MCF 10A (cell line): ENCODE measurements at regions not wholly inside any gene's neighbourhood (a gene's known extent, or its start where the extent isn't known, plus 50 kb on each side); places are given as distances from the start of the nearest gene placed in this dataset.

Source experiments
- BruUV-seq: library from RNA; stranded (reverse); fragments of 400-500 nt; replicated peaks from 2 replicates; lab custom pipeline; 2021; lab: Mats Ljungman, UMichigan
- CTCF ChIA-PET: fragments of 300-600 bp; sonication (Branson Sonifier 250); formaldehyde crosslinking; extraction: SDS; loops from one replicate; lab custom pipeline; 2021; ENCODE audit warnings: antibody characterized with exemption, inconsistent platforms; lab: Yijun Ruan, JAX
- POLR2A ChIA-PET: fragments of 300-600, 350-650 bp; sonication (Branson Sonifier 250); formaldehyde crosslinking; extraction: SDS; loops from one replicate; lab custom pipeline; 2020; ENCODE audit warnings: antibody characterized with exemption, inconsistent platforms; lab: Yijun Ruan, JAX
- DNase-seq: peaks from one replicate; pipeline ENCODE4 v3.0.0-alpha.2; 2018; ENCODE audit not compliant: unreplicated experiment
- H3K27ac Mint-ChIP-seq: one replicate; pipeline ENCODE4 v1.8.0; 2022; ENCODE audit warnings: mild to moderate bottlenecking, low read depth, mixed read lengths; ENCODE audit not compliant: unreplicated experiment
- H3K27me3 Mint-ChIP-seq: one replicate; pipeline ENCODE4 v1.8.0; 2022; ENCODE audit warnings: mixed read lengths; ENCODE audit not compliant: insufficient read depth, unreplicated experiment
- H3K36me3 Mint-ChIP-seq: one replicate; pipeline ENCODE4 v1.8.0; 2022; ENCODE audit warnings: mild to moderate bottlenecking, moderate library complexity, mixed read lengths; ENCODE audit not compliant: insufficient read depth, unreplicated experiment
- H3K4me1 Mint-ChIP-seq: one replicate; pipeline ENCODE4 v1.8.0; 2022; ENCODE audit warnings: mixed read lengths; ENCODE audit not compliant: insufficient read depth, unreplicated experiment
- H3K4me3 Mint-ChIP-seq: one replicate; pipeline ENCODE4 v1.8.0; 2022; ENCODE audit warnings: mild to moderate bottlenecking, moderate library complexity, mixed read lengths; ENCODE audit not compliant: unreplicated experiment
- H3K9me3 Mint-ChIP-seq: one replicate; pipeline ENCODE4 v1.8.0; 2022; ENCODE audit warnings: mixed read lengths; ENCODE audit not compliant: unreplicated experiment
- intact Hi-C: fragments of 100-400 bp; cut with micrococcal nuclease; formaldehyde crosslinking; loops from 2 replicates; pipeline ENCODE4 v1.14.1; 2022
- TF ChIP-seq, protein P1 (sequence below): fragments of 200-600 bp; IDR thresholded peaks from one replicate; pipeline ENCODE4 v1.8.0; 2022; ENCODE audit warnings: antibody characterized with exemption, mild to moderate bottlenecking; ENCODE audit not compliant: unreplicated experiment

DNA sequence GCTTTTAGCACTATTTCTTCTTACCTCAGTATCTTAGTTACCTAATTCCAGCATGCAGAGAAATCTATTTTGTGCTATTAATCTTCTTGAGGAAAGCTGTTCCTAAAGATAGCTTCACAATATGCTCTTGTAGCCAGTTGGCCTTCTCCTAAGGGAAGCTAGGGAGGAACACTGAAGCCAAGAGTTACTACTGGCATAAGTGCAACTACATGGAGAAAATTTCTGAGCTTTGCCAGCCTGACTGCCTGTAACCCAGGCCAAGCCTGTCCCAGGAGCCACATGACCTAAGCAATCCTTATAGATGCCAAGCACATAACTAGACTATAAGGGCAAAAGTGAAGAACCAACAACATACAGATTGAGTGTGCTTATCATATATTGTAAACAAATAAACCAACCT, 890.2 kb downstream of the FLRT2 start:
- POLR2A ChIA-PET, result interaction anchor here (0.7 kb wide), 1 partner anchor 1648 kb away, joined by 3 read pairs; no protein-coding TSS in a partner anchor
- no peaks in the 10 kb centered on the region for H3K4me1 Mint-ChIP-seq

DNA sequence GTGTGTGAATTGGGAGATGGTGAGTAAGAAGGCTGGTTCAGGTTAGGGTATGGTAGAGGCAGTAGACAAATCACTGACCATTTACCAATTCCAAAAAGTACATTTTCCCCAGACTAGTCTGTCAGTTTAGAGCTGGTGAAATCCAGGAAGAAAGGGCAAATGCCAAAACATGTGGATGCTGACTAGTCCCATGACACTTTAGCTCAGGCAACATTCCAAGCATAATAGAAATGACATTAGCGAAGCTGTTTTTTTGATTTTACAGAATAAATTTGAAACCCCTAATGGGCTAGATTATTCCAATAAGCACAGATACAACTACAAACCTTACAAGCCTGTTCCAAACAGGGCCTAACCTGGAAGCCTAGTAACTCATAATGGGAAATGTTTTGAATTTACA, 884.2 kb downstream of the FLRT2 start:
- Mint-ChIP-seq H3K9me3 (no peaks in the 10 kb centered on the region), H3K27ac (no peak overlapping the region)
- POLR2A ChIA-PET, result no interaction called here

More for the DNA sequence above, 890.2 kb downstream of the FLRT2 start:
- Mint-ChIP-seq H3K9me3 (no peaks in the 10 kb centered on the region), H3K27ac (no peak overlapping the region), H3K27me3 (no peaks in the 10 kb centered on the region), H3K4me3 (no peak overlapping the region), H3K36me3 (no peaks in the 10 kb centered on the region)
- BruUV-seq, result no TSS peak
- CTCF ChIA-PET, result interaction anchor here (1.0 to 1.4 kb wide), 2 partner anchors 234 to 630 kb away, joined by 3 to 6 read pairs; no protein-coding TSS in a partner anchor
- intact Hi-C loops, result no loop called here
- TF ChIP-seq, protein P1, sequence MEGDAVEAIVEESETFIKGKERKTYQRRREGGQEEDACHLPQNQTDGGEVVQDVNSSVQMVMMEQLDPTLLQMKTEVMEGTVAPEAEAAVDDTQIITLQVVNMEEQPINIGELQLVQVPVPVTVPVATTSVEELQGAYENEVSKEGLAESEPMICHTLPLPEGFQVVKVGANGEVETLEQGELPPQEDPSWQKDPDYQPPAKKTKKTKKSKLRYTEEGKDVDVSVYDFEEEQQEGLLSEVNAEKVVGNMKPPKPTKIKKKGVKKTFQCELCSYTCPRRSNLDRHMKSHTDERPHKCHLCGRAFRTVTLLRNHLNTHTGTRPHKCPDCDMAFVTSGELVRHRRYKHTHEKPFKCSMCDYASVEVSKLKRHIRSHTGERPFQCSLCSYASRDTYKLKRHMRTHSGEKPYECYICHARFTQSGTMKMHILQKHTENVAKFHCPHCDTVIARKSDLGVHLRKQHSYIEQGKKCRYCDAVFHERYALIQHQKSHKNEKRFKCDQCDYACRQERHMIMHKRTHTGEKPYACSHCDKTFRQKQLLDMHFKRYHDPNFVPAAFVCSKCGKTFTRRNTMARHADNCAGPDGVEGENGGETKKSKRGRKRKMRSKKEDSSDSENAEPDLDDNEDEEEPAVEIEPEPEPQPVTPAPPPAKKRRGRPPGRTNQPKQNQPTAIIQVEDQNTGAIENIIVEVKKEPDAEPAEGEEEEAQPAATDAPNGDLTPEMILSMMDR, result no peak
- DNase-seq, result no peak

DNA sequence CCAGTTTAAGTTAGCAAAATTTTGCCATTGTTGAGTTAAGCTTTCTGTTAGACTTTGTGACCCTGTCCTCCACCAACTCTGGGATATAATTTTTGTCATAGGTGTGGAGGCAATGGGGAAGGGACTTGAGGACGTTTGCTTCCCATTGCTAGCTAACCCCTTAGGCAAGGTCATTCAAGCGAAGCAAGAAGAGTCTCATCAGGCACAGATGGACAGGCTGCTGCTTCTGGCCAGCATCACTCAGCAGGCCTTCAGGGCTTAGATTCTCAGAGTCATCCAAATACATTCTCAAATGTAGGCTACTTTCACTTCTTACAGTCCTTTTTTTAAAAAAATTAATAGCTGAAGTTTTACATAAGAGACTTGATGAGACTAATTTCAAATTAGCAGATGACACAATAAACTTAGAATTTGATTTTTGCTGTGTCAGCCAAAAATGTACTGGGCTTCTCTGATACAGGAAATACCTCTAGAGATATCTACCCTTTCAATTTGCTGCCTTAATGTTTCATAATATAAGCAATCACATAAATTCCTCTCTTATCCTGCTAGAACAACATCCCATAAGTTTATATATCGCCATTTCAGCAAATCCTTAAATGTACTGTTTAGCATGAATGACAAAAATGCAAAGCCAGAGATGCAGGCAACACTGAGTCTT, 875.2 kb downstream of the FLRT2 start:
- ChIA-PET POLR2A (interaction anchor here (0.6 kb wide), 1 partner anchor 24 kb away, joined by 3 read pairs; no protein-coding TSS in a partner anchor), CTCF (interaction anchor here (0.7 kb wide), 1 partner anchor 74 kb away, joined by 3 read pairs; no protein-coding TSS in a partner anchor)
- Mint-ChIP-seq H3K36me3 (no peaks in the 10 kb centered on the region), H3K9me3 (no peaks in the 10 kb centered on the region), H3K27me3 (no peaks in the 10 kb centered on the region), H3K4me3 (no peak overlapping the region), H3K27ac (no peak overlapping the region), H3K4me1 (no peaks in the 10 kb centered on the region)
- intact Hi-C loops, result no loop called here
- no peak for DNase-seq
- no TSS peak for BruUV-seq
- TF ChIP-seq, protein P1, result no peak

More for the DNA sequence above, 884.2 kb downstream of the FLRT2 start:
- intact Hi-C loops, result no loop called here
- H3K27me3 Mint-ChIP-seq, result no peaks in the 10 kb centered on the region
- H3K4me3 Mint-ChIP-seq, result no peak overlapping the region
- H3K4me1 Mint-ChIP-seq, result no peaks in the 10 kb centered on the region
- no TSS peak for BruUV-seq
- CTCF ChIA-PET, result no interaction called here
- H3K36me3 Mint-ChIP-seq, result no peaks in the 10 kb centered on the region
- no peak for DNase-seq
- TF ChIP-seq, protein P1, result no peak

DNA sequence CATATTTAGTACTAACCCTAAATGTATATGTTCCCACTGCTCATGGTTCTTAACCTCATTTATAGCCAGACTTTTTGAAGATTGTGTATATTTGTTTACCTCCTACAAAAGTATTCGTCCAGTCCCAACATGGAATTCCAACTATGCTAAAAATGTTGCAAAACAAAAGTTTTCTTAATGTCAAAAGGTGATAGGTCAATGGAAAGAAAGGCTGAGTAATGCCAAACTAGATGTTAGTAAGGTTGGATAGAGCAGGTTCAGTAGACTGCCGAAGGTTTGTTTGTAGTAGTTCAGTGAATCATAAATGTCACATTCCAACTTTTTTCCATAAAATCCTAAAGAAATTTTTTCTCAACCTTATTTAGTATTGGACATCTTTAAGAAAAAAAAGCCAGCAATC, 874.5 kb downstream of the FLRT2 start:
- Mint-ChIP-seq H3K4me1 (no peaks in the 10 kb centered on the region), H3K27ac (no peak overlapping the region), H3K9me3 (no peaks in the 10 kb centered on the region), H3K27me3 (no peaks in the 10 kb centered on the region), H3K4me3 (no peak overlapping the region), H3K36me3 (no peaks in the 10 kb centered on the region)
- CTCF ChIA-PET, result no interaction called here
- peak; percentile 29 for DNase-seq
- TF ChIP-seq, protein P1, result no peak
- no TSS peak for BruUV-seq
- intact Hi-C loops, result no loop called here
- POLR2A ChIA-PET, result interaction anchor here (0.6 kb wide), 1 partner anchor 25 kb away, joined by 3 read pairs; no protein-coding TSS in a partner anchor
